ENCODE measurements at regions not wholly inside any gene's neighbourhood (a gene's known extent, or its start where the extent isn't known, plus 50 kb on each side); places are given as distances from the start of the nearest gene placed in this dataset.

DNA sequence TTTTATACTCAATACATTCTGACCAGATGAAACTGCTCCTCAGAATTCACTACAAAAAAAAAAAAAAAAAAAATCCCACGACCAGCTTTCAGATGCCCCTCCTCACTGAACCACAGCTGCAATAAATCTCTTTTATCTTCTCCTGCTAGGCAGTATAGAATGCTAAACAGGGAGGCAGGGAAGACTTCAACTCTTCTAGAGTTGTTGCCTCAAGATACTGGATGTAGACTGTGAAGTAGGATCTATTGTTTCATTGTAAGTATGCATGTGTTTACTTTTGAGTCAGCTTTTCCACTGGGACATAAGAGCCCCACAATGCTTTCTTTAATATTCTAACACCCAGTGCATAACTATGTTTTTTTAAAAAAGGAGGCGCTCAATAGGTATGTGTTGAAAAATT, 401.4 kb downstream of the TBL1XR1 start:
- no peaks in the 10 kb centered on the region for H3K9me3 ChIP-seq (ENCODE audit: control insufficient read depth, low read length)
- no peak overlapping the region for H3K4me3 ChIP-seq (ENCODE audit: low read depth, low read length)
- no peaks in the 10 kb centered on the region for H3K27me3 ChIP-seq (ENCODE audit: control insufficient read depth, insufficient read depth, low read length)
- H3K79me2 ChIP-seq, result no peaks in the 10 kb centered on the region
- no peaks in the 10 kb centered on the region for H3K36me3 ChIP-seq (ENCODE audit: control insufficient read depth, insufficient read depth, low read length)
- H3K9ac ChIP-seq, result no peak overlapping the region
- no peak overlapping the region for H3K27ac ChIP-seq
- TF ChIP-seq, protein P1, sequence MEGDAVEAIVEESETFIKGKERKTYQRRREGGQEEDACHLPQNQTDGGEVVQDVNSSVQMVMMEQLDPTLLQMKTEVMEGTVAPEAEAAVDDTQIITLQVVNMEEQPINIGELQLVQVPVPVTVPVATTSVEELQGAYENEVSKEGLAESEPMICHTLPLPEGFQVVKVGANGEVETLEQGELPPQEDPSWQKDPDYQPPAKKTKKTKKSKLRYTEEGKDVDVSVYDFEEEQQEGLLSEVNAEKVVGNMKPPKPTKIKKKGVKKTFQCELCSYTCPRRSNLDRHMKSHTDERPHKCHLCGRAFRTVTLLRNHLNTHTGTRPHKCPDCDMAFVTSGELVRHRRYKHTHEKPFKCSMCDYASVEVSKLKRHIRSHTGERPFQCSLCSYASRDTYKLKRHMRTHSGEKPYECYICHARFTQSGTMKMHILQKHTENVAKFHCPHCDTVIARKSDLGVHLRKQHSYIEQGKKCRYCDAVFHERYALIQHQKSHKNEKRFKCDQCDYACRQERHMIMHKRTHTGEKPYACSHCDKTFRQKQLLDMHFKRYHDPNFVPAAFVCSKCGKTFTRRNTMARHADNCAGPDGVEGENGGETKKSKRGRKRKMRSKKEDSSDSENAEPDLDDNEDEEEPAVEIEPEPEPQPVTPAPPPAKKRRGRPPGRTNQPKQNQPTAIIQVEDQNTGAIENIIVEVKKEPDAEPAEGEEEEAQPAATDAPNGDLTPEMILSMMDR (IDR thresholded peaks at IDR 0.05), result no peak
- H2AFZ ChIP-seq, result no peak overlapping the region
- H3K4me1 ChIP-seq, result no peaks in the 10 kb centered on the region
- H3K4me2 ChIP-seq (ENCODE audit: low read length), result no peak overlapping the region

DNA sequence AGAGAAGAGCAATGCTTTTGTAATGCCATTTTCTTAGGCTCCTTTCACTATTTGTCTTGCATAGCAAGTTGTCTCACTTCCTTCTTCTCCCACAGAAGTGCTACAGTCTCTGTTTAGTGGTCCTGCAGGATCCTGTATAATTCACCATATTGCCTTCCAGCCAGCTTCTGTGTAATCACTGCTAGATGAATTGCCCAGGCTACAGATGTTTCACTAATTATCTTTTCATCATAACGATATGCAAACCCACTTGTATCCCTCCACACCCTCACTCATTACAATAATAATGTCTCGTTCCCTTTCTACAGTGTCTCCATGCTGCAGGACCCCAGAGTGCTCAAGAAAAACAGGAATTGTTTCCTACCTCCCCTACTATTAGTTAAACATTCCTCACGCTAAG, 402.9 kb downstream of the TBL1XR1 start:
- H3K4me1 ChIP-seq, result no peaks in the 10 kb centered on the region
- TF ChIP-seq, protein P1 (IDR thresholded peaks at IDR 0.05), result no peak
- H3K9ac ChIP-seq, result no peak overlapping the region
- H3K79me2 ChIP-seq, result no peaks in the 10 kb centered on the region
- no peak overlapping the region for H3K4me2 ChIP-seq (ENCODE audit: low read length)
- no peak overlapping the region for H2AFZ ChIP-seq
- H3K9me3 ChIP-seq (ENCODE audit: control insufficient read depth, low read length), result no peaks in the 10 kb centered on the region
- no peaks in the 10 kb centered on the region for H3K36me3 ChIP-seq (ENCODE audit: control insufficient read depth, insufficient read depth, low read length)
- H3K4me3 ChIP-seq (ENCODE audit: low read depth, low read length), result no peak overlapping the region
- H3K27ac ChIP-seq, result no peak overlapping the region
- H3K27me3 ChIP-seq (ENCODE audit: control insufficient read depth, insufficient read depth, low read length), result no peaks in the 10 kb centered on the region

DNA sequence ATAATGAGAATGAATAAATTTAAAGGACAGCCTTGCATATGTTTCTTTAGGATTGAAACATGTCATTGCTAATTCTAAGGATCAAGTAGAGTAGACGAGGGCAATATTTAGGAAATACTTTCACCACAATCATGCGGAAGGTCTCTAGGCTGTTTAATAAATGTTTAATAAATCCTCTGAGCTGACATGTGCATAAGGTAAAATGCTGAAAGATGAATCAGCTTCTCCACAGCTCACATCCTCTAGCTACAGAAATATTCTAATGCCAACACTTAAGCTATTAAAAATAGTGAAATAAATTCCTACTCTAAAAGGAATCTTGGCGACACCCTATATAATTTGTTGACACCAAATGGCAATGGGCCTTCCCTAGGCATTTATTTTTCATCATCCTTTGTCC, 407.3 kb downstream of the TBL1XR1 start:
- Histone ChIP-seq H3K9ac (no peak overlapping the region), H3K79me2 (no peaks in the 10 kb centered on the region), H2AFZ (no peak overlapping the region), H3K36me3 (ENCODE audit: control insufficient read depth, insufficient read depth, low read length) (no peaks in the 10 kb centered on the region), H3K4me2 (ENCODE audit: low read length) (no peak overlapping the region), H3K27me3 (ENCODE audit: control insufficient read depth, insufficient read depth, low read length) (no peaks in the 10 kb centered on the region), H3K27ac (no peak overlapping the region), H3K9me3 (ENCODE audit: control insufficient read depth, low read length) (no peaks in the 10 kb centered on the region), H3K4me1 (no peaks in the 10 kb centered on the region), H3K4me3 (ENCODE audit: low read depth, low read length) (no peak overlapping the region)
- TF ChIP-seq, protein P1 (IDR thresholded peaks at IDR 0.05), result no peak

DNA sequence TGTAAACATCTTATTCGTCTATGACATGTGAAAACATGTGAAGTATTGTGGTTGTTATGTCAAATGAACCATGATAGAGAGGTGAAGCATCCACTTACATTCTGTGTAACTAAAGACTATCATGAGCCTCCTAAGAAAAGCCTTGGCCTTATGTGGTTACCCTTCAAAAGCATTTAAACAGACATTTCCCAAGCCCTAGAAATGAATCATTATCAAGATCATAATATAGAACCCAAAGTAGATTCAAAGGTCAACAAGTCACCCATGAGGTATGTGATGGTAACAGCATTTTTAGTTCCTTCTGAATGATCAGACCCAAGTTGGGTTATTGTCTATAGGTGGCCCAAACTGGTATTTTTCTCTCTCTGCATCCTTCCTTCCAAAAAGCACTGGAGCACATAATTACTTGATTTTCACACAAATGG, 408.0 kb downstream of the TBL1XR1 start:
- TF ChIP-seq, protein P1 (IDR thresholded peaks at IDR 0.05), result no peak
- Histone ChIP-seq H3K36me3 (ENCODE audit: control insufficient read depth, insufficient read depth, low read length) (no peaks in the 10 kb centered on the region), H3K27me3 (ENCODE audit: control insufficient read depth, insufficient read depth, low read length) (no peaks in the 10 kb centered on the region), H3K4me2 (ENCODE audit: low read length) (no peak overlapping the region), H3K9me3 (ENCODE audit: control insufficient read depth, low read length) (no peaks in the 10 kb centered on the region), H3K9ac (no peak overlapping the region), H3K79me2 (no peaks in the 10 kb centered on the region), H3K4me1 (no peaks in the 10 kb centered on the region), H3K27ac (no peak overlapping the region), H3K4me3 (ENCODE audit: low read depth, low read length) (no peak overlapping the region), H2AFZ (no peak overlapping the region)

DNA sequence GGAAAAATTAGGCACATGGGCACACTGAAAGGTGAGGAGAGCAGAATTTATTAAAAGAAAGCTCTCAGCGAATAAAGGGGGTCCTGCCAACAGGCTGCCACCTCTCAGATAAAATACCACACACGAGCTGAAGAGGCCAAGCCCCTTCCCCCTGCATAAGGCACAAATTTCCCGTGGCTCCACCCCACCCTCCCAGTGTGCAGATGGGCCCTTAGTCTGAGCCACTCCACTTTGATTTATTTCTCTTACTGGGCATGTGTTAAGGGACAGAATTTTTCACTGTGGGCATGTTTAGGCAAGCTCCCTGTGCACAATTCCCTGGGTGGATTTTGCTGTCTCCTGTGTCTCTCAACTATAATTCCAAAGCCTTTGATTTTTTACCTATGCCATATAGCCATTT, 409.8 kb downstream of the TBL1XR1 start:
- no peaks in the 10 kb centered on the region for H3K27me3 ChIP-seq (ENCODE audit: control insufficient read depth, insufficient read depth, low read length)
- no peak overlapping the region for H3K4me3 ChIP-seq (ENCODE audit: low read depth, low read length)
- no peak overlapping the region for H3K9ac ChIP-seq
- TF ChIP-seq, protein P1 (IDR thresholded peaks at IDR 0.05), result no peak
- H3K27ac ChIP-seq, result no peak overlapping the region
- no peak overlapping the region for H2AFZ ChIP-seq
- H3K36me3 ChIP-seq (ENCODE audit: control insufficient read depth, insufficient read depth, low read length), result no peaks in the 10 kb centered on the region
- H3K79me2 ChIP-seq, result no peaks in the 10 kb centered on the region
- no peak overlapping the region for H3K4me2 ChIP-seq (ENCODE audit: low read length)
- no peaks in the 10 kb centered on the region for H3K4me1 ChIP-seq
- H3K9me3 ChIP-seq (ENCODE audit: control insufficient read depth, low read length), result no peaks in the 10 kb centered on the region

Measured in parathyroid adenoma (tissue), 2 donors.